ENCODE measurements at regions not wholly inside any gene's neighbourhood (a gene's known extent, or its start where the extent isn't known, plus 50 kb on each side); places are given as distances from the start of the nearest gene placed in this dataset.
"Not testable (repeated sequence)": the region's sequence is repeated elsewhere in the genome, so short reads cannot be mapped to it uniquely, and the experiment has no call there.

GRCh38 chr4:159780196-159780922, 677.5 kb downstream of the RAPGEF2 start:
- DNase-seq (ENCODE audit: low read depth) = no peak
- no peak for TF ChIP-seq CTCF (conservative IDR thresholded peaks at IDR 0.05; ENCODE audit: low read depth, low read length)
- H3K4me3 ChIP-seq (ENCODE audit: low read depth, low read length) = no peak overlapping the region

GRCh38 chr4:159787901-159788300, 685.0 kb downstream of the RAPGEF2 start:
- no peak for DNase-seq (ENCODE audit: low read depth)
- no peak overlapping the region for H3K4me3 ChIP-seq (ENCODE audit: low read depth, low read length)
- TF ChIP-seq CTCF (conservative IDR thresholded peaks at IDR 0.05; ENCODE audit: low read depth, low read length) = no peak

- H3K4me3 ChIP-seq (ENCODE audit: low read depth, low read length) = no peak overlapping the region
- no peak for TF ChIP-seq CTCF (conservative IDR thresholded peaks at IDR 0.05; ENCODE audit: low read depth, low read length)
- DNase-seq (ENCODE audit: low read depth) = no peak
These were observed 688.5 kb downstream of the RAPGEF2 start for GRCh38 chr4:159791334-159791733.

- not testable (repeated sequence) for H3K4me3 ChIP-seq (ENCODE audit: low read depth, low read length); DNase-seq (ENCODE audit: low read depth)
These were observed 701.7 kb downstream of the RAPGEF2 start for GRCh38 chr4:159804592-159804991.

- TF ChIP-seq CTCF (conservative IDR thresholded peaks at IDR 0.05; ENCODE audit: low read depth, low read length) = no peak
- DNase-seq (ENCODE audit: low read depth) = no peak
These were observed 720.9 kb downstream of the RAPGEF2 start for GRCh38 chr4:159823743-159824142.

GRCh38 chr4:159828687-159829086, 725.8 kb downstream of the RAPGEF2 start:
- no peak overlapping the region for H3K4me3 ChIP-seq (ENCODE audit: low read depth, low read length)
- TF ChIP-seq CTCF (conservative IDR thresholded peaks at IDR 0.05; ENCODE audit: low read depth, low read length) = no peak
- DNase-seq (ENCODE audit: low read depth) = no peak

More at GRCh38 chr4:159823743-159824142, 720.9 kb downstream of the RAPGEF2 start:
- H3K4me3 ChIP-seq (ENCODE audit: low read depth, low read length) = no peak overlapping the region

- no peak for DNase-seq (ENCODE audit: low read depth)
- H3K4me3 ChIP-seq (ENCODE audit: low read depth, low read length) = no peak overlapping the region
- TF ChIP-seq CTCF (conservative IDR thresholded peaks at IDR 0.05; ENCODE audit: low read depth, low read length) = no peak
These were observed 726.3 kb downstream of the RAPGEF2 start for GRCh38 chr4:159829184-159829583.

Data from epithelial cell of proximal tubule (primary cell).